KMS-11 (cell line): ENCODE measurements at regions not wholly inside any gene's neighbourhood (a gene's known extent, or its start where the extent isn't known, plus 50 kb on each side); places are given as distances from the start of the nearest gene placed in this dataset.
"Not testable (repeated sequence)": the region's sequence is repeated elsewhere in the genome, so short reads cannot be mapped to it uniquely, and the experiment has no call there.

ENCODE experiments used
- H2AFZ ChIP-seq: fragments of 200-600 bp; sonication (generic); 2 replicates; pipeline ENCODE4 v1.6.1; 2016; ENCODE audit warnings: antibody characterized with exemption, mixed run types, low read depth
- H3K27ac ChIP-seq: fragments of 200-600 bp; sonication (generic); 2 replicates; pipeline ENCODE4 v1.6.1; 2016; ENCODE audit warnings: mild to moderate bottlenecking, mixed run types
- H3K27me3 ChIP-seq: fragments of 200-600 bp; sonication (generic); 2 replicates; pipeline ENCODE4 v1.6.1; 2017; ENCODE audit warnings: mild to moderate bottlenecking, low read depth, mixed run types, moderate library complexity; ENCODE audit not compliant: insufficient read depth
- H3K36me3 ChIP-seq: fragments of 200-600 bp; sonication (generic); 2 replicates; pipeline ENCODE4 v1.6.1; 2017; ENCODE audit warnings: mild to moderate bottlenecking, mixed run types; ENCODE audit not compliant: insufficient read depth
- H3K4me1 ChIP-seq: fragments of 200-600 bp; sonication (generic); 2 replicates; pipeline ENCODE4 v1.6.1; 2016; ENCODE audit warnings: mild to moderate bottlenecking, low read depth, mixed run types; ENCODE audit not compliant: poor library complexity, severe bottlenecking
- H3K4me2 ChIP-seq: fragments of 200-600 bp; sonication (generic); 2 replicates; pipeline ENCODE4 v1.7.0; 2016; ENCODE audit warnings: mild to moderate bottlenecking, mixed run types
- H3K4me3 ChIP-seq: fragments of 200-600 bp; sonication (generic); IDR thresholded peaks from 2 replicates; pipeline ENCODE4 v1.6.1; 2017; ENCODE audit warnings: low read depth, low read length, mixed read lengths; ENCODE audit not compliant: insufficient read depth
- H3K79me2 ChIP-seq: fragments of 200-600 bp; sonication (generic); 2 replicates; pipeline ENCODE4 v1.6.1; 2016; ENCODE audit warnings: low read depth, mixed run types; ENCODE audit not compliant: insufficient read depth
- H3K9ac ChIP-seq: fragments of 200-600 bp; sonication (generic); 2 replicates; pipeline ENCODE4 v1.6.1; 2016; ENCODE audit warnings: mild to moderate bottlenecking, mixed run types
- H4K20me1 ChIP-seq: fragments of 200-600 bp; sonication (generic); 2 replicates; pipeline ENCODE4 v1.6.1; 2016; ENCODE audit warnings: mild to moderate bottlenecking, mixed run types; ENCODE audit not compliant: insufficient read depth
- CTCF ChIP-seq: fragments of 200-600 bp; sonication (generic); conservative IDR thresholded peaks from 2 replicates; pipeline ENCODE4 v1.6.1; 2017; ENCODE audit warnings: low read depth, mild to moderate bottlenecking, antibody characterized with exemption, low read length, moderate library complexity, mixed read lengths

GRCh38 chr16:88139141-88139540 lies 187.9 kb downstream of the BANP start:
- H3K79me2 ChIP-seq, H3K36me3 ChIP-seq, H2AFZ ChIP-seq, H3K4me2 ChIP-seq, H3K4me1 ChIP-seq, H4K20me1 ChIP-seq, H3K27ac ChIP-seq, H3K9ac ChIP-seq, H3K4me3 ChIP-seq: not testable (repeated sequence)
- H3K27me3 ChIP-seq, result peaks cover 47% of the 10 kb centered on the region

- H3K4me1 ChIP-seq, H3K9ac ChIP-seq, H2AFZ ChIP-seq, H3K4me3 ChIP-seq, H3K27ac ChIP-seq, H3K4me2 ChIP-seq, H3K36me3 ChIP-seq, H4K20me1 ChIP-seq, H3K79me2 ChIP-seq: not testable (repeated sequence)
- peaks cover 50% of the 10 kb centered on the region for H3K27me3 ChIP-seq
These were observed 189.0 kb downstream of the BANP start for GRCh38 chr16:88140195-88140594.

- no peak overlapping the region for H3K27ac ChIP-seq
- H3K9ac ChIP-seq, result no peak overlapping the region
- H2AFZ ChIP-seq, result no peak overlapping the region
- H3K4me2 ChIP-seq, result no peak overlapping the region
- H3K4me3 ChIP-seq, result no peak overlapping the region
- H3K79me2 ChIP-seq, result no peaks in the 10 kb centered on the region
- TF ChIP-seq CTCF, result no peak
- H4K20me1 ChIP-seq, result no peaks in the 10 kb centered on the region
- H3K36me3 ChIP-seq, result no peaks in the 10 kb centered on the region
- H3K27me3 ChIP-seq, result peaks cover 44% of the 10 kb centered on the region
- H3K4me1 ChIP-seq, result no peaks in the 10 kb centered on the region
These were observed 190.3 kb downstream of the BANP start for GRCh38 chr16:88141580-88141979.

- not testable (repeated sequence) for H3K4me2 ChIP-seq, H3K4me3 ChIP-seq, H3K27ac ChIP-seq, H2AFZ ChIP-seq, H3K9ac ChIP-seq, H3K36me3 ChIP-seq, H3K4me1 ChIP-seq, H4K20me1 ChIP-seq, H3K79me2 ChIP-seq
- H3K27me3 ChIP-seq, result peaks cover 44% of the 10 kb centered on the region
These were observed 191.1 kb downstream of the BANP start for GRCh38 chr16:88142056-88142935.

- H3K4me3 ChIP-seq, H3K27ac ChIP-seq, H3K79me2 ChIP-seq, H3K4me2 ChIP-seq, H3K4me1 ChIP-seq, H3K9ac ChIP-seq, H3K36me3 ChIP-seq, H2AFZ ChIP-seq, H4K20me1 ChIP-seq: not testable (repeated sequence)
- H3K27me3 ChIP-seq, result peaks cover 47% of the 10 kb centered on the region
These were observed 192.1 kb downstream of the BANP start for GRCh38 chr16:88143122-88144027.

- no peak overlapping the region for H2AFZ ChIP-seq
- H3K4me2 ChIP-seq, result no peak overlapping the region
- no peak for TF ChIP-seq CTCF
- no peaks in the 10 kb centered on the region for H3K79me2 ChIP-seq
- H3K4me3 ChIP-seq, result no peak overlapping the region
- no peaks in the 10 kb centered on the region for H3K36me3 ChIP-seq
- H3K9ac ChIP-seq, result no peak overlapping the region
- H3K27me3 ChIP-seq, result peaks cover 50% of the 10 kb centered on the region
- H3K27ac ChIP-seq, result no peak overlapping the region
- H3K4me1 ChIP-seq, result no peaks in the 10 kb centered on the region
- H4K20me1 ChIP-seq, result no peaks in the 10 kb centered on the region
These were observed 192.8 kb downstream of the BANP start for GRCh38 chr16:88144028-88144511.

GRCh38 chr16:88145376-88145775 lies 194.1 kb downstream of the BANP start:
- not testable (repeated sequence) for H2AFZ ChIP-seq, H3K4me1 ChIP-seq, H3K4me3 ChIP-seq, H3K27ac ChIP-seq, H3K36me3 ChIP-seq, H3K79me2 ChIP-seq, H3K9ac ChIP-seq, H4K20me1 ChIP-seq, H3K4me2 ChIP-seq
- peaks cover 50% of the 10 kb centered on the region for H3K27me3 ChIP-seq

GRCh38 chr16:88145824-88146405 lies 194.7 kb downstream of the BANP start:
- H3K79me2 ChIP-seq, H3K4me2 ChIP-seq, H3K27ac ChIP-seq, H3K36me3 ChIP-seq, H3K9ac ChIP-seq, H3K4me1 ChIP-seq, H3K4me3 ChIP-seq, H2AFZ ChIP-seq, H4K20me1 ChIP-seq: not testable (repeated sequence)
- peaks cover 48% of the 10 kb centered on the region for H3K27me3 ChIP-seq
